Left lung (tissue), 4 donors: ENCODE measurements at regions not wholly inside any gene's neighbourhood (a gene's known extent, or its start where the extent isn't known, plus 50 kb on each side); places are given as distances from the start of the nearest gene placed in this dataset.
A peak's percentile ranks its signal among the peaks of the same experiment; 100 is the strongest.

Experiments
- ATAC-seq: fragments of 200-7000 bp; cut with Tn5 transposase; one replicate; pipeline ENCODE4 v1.9.1; 2020; ENCODE audit warnings: moderate library complexity
- DNase-seq, 4 donors: peaks; one replicate each; pipeline ENCODE4 v3.0.0-alpha.2; 2013 to 2020
- H3K27ac ChIP-seq, 2 donors: fragments of 200-600 bp; sonication (generic) in 1 of 2; one replicate each; pipeline versions ENCODE4 v1.5.0 to v1.8.0; 2020 to 2021
- H3K27me3 ChIP-seq, 2 donors: fragments of 200-600 bp; sonication (generic) in 1 of 2; one replicate each; pipeline versions ENCODE4 v1.5.0 to v1.8.0; 2020 to 2021
- H3K36me3 ChIP-seq, 2 donors: fragments of 200-600 bp; sonication (generic) in 1 of 2; one replicate each; pipeline versions ENCODE4 v1.5.0 to v1.8.0; 2020 to 2021
- H3K4me1 ChIP-seq, 2 donors: fragments of 200-600 bp; one replicate each; pipeline ENCODE4 v1.8.0; 2021
- H3K4me3 ChIP-seq, 2 donors: fragments of 200-600 bp; sonication (generic) in 1 of 2; one replicate each; pipeline versions ENCODE4 v1.5.0 to v1.8.0; 2020 to 2021; ENCODE audit warnings: mild to moderate bottlenecking in 1 of 2
- H3K9me3 ChIP-seq, 2 donors: fragments of 200-600 bp; sonication (generic) in 1 of 2; one replicate each; pipeline versions ENCODE4 v1.5.0 to v1.8.0; 2020 to 2021
- intact Hi-C, 2 donors: fragments of 100-400 bp; cut with DNase I; formaldehyde crosslinking; loops; one replicate each; pipeline versions ENCODE4 v1.11.2 to v1.14.2; 2022
- TF ChIP-seq, protein P1 (sequence below), 2 donors: fragments of 200-600 bp; sonication (generic) in 1 of 2; IDR thresholded peaks; one replicate each; pipeline versions ENCODE4 v1.5.0 to v1.8.0; 2021; ENCODE audit warnings: antibody characterized with exemption in 2 of 2
- donor health status: DM: no; HTN: yes; CAD: no.
- donor health status: DM: no; HTN: no; CAD: no.

DNA sequence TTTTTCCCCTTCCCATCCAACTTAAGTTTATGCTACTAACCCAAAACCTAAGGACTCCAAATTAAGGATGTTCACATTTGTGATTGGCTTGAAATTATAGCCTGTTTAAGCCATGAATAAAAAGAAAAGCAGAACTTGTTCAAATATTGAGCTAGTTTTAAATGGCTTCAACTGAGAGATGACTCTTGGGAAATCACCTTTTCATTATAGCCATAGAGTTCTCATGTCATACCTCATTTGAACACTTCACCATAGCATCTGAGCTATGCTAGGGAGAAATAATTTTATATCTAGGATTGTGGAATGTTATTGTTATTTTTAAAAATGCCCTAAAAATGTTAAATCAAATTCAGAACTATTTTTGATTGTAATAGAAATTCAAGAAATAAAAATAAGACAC lies 409.2 kb upstream of the RARB start:
- TF ChIP-seq, protein P1, sequence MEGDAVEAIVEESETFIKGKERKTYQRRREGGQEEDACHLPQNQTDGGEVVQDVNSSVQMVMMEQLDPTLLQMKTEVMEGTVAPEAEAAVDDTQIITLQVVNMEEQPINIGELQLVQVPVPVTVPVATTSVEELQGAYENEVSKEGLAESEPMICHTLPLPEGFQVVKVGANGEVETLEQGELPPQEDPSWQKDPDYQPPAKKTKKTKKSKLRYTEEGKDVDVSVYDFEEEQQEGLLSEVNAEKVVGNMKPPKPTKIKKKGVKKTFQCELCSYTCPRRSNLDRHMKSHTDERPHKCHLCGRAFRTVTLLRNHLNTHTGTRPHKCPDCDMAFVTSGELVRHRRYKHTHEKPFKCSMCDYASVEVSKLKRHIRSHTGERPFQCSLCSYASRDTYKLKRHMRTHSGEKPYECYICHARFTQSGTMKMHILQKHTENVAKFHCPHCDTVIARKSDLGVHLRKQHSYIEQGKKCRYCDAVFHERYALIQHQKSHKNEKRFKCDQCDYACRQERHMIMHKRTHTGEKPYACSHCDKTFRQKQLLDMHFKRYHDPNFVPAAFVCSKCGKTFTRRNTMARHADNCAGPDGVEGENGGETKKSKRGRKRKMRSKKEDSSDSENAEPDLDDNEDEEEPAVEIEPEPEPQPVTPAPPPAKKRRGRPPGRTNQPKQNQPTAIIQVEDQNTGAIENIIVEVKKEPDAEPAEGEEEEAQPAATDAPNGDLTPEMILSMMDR (IDR thresholded peaks at IDR 0.05) = no peak
- no peak for ATAC-seq
- H3K36me3 ChIP-seq = no peaks in the 10 kb centered on the region
- no peaks in the 10 kb centered on the region for H3K9me3 ChIP-seq
- no peaks in the 10 kb centered on the region for H3K4me1 ChIP-seq
- H3K27ac ChIP-seq = no peak overlapping the region
- H3K27me3 ChIP-seq = no peaks in the 10 kb centered on the region
- intact Hi-C loops = no loop called here
- H3K4me3 ChIP-seq = no peak overlapping the region
- no peak for DNase-seq

DNA sequence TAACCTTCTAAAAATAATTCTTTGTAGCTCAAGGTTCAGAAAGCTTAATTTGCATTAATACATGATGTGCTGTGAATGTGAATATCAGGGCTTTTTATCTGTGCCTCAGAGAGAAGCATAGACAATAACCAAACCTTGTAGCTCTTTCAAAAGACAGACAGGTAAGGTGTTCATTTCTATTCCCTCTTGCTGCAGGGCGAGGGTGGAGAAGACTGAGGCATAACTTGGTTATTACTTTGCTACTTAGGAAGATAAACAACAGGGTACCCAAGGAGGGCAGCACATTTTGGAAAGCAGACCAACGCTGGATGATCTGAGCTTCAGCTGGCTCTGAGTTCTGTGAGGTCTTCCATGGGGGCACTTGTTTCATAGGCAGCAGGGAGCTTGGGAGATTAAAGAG lies 408.6 kb upstream of the RARB start:
- Histone ChIP-seq H3K27ac (no peak overlapping the region), H3K27me3 (no peaks in the 10 kb centered on the region), H3K9me3 (no peaks in the 10 kb centered on the region), H3K4me1 (no peaks in the 10 kb centered on the region), H3K4me3 (no peak overlapping the region), H3K36me3 (no peaks in the 10 kb centered on the region)
- ATAC-seq (no peak), DNase-seq (no peak)
- intact Hi-C loops = no loop called here
- TF ChIP-seq, protein P1 (IDR thresholded peaks at IDR 0.05) = no peak

GRCh38 chr3:25021816-25022215 lies 406.2 kb upstream of the RARB start:
- Histone ChIP-seq H3K27ac (no peak overlapping the region), H3K9me3 (no peaks in the 10 kb centered on the region), H3K36me3 (no peaks in the 10 kb centered on the region), H3K4me1 (no peaks in the 10 kb centered on the region), H3K27me3 (no peaks in the 10 kb centered on the region), H3K4me3 (no peak overlapping the region)
- peak in 1 of 4 donors; percentile 47 for DNase-seq
- peak; percentile 74 for ATAC-seq
- TF ChIP-seq, protein P1 (IDR thresholded peaks at IDR 0.05) = peak; percentile 33 to 49
- intact Hi-C loops = no loop called here

DNA sequence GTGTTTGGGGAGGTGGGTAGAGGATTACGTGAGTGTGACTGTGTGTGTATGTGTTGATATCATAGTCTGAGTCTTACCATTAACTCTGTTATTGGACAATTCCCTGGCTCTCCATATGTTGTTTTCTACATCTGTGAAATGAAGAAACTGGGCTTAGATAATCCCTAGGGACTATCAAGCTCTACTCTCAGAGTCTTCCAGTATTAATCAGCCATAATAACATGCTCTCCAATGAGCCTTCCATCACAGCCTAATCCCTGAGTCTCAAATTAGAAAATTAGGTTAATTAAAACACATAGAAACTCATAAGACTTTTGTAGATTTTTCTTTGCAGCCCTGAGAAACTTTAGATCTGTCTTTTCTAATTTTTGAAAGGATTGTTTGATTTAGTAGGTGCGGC lies 404.2 kb upstream of the RARB start:
- Histone ChIP-seq H3K36me3 (no peaks in the 10 kb centered on the region), H3K9me3 (no peaks in the 10 kb centered on the region), H3K4me1 (no peaks in the 10 kb centered on the region), H3K27me3 (no peaks in the 10 kb centered on the region), H3K27ac (no peak overlapping the region), H3K4me3 (no peak overlapping the region)
- no peak for DNase-seq
- no peak for ATAC-seq
- intact Hi-C loops = no loop called here
- TF ChIP-seq, protein P1 (IDR thresholded peaks at IDR 0.05) = no peak

DNA sequence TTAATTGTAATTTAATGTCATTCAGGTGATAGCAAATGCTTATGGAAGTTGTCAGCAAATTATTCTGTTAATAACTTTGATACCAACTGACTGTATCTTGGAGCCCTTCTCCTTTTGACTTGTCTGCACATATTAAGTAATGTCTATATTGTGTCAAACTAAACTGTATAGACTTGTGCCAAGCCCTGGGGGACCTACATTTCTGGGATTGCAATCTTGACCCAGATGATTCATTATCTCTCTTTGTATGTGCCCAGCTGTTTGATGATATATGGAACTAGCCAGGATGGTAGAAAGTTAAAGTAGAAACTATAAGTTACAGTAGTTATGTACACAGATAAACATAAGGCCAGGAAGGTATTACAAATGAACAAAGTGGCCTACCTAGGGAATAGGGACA lies 402.8 kb upstream of the RARB start:
- H3K27ac ChIP-seq = no peak overlapping the region
- no peaks in the 10 kb centered on the region for H3K9me3 ChIP-seq
- H3K4me3 ChIP-seq = no peak overlapping the region
- DNase-seq (no peak), ATAC-seq (no peak)
- TF ChIP-seq, protein P1 (IDR thresholded peaks at IDR 0.05) = no peak
- H3K4me1 ChIP-seq = no peaks in the 10 kb centered on the region
- H3K27me3 ChIP-seq = no peaks in the 10 kb centered on the region
- intact Hi-C loops = no loop called here
- no peaks in the 10 kb centered on the region for H3K36me3 ChIP-seq
